ENCODE measurements at regions not wholly inside any gene's neighbourhood (a gene's known extent, or its start where the extent isn't known, plus 50 kb on each side); places are given as distances from the start of the nearest gene placed in this dataset.
A peak's percentile ranks its signal among the peaks of the same experiment; 100 is the strongest.

DNA sequence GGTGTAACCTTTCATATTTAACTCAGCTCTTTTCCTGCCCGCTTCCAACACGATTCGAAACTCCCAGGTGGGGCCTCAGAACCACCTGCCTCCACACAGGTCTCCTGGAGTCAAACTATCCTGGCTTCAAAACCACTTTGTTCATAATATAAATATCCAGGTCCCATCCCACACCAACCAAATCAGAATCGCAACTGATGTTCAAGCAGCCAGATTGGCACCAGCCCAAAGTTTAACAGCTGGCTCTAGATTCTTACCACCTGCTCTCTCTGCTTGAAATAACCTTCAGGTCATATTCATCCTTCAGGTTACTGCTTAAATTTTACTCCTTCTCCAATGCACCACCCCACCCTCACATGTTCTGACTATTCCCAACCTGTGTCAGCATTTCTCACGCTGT lies 231.4 kb upstream of the TRPM3 start:
- H4K20me1 ChIP-seq (ENCODE audit: insufficient read depth, poor library complexity, severe bottlenecking): no peaks in the 10 kb centered on the region
- 74% methylated on average over 5 of the region's 5 CpGs for WGBS (ENCODE audit: low lambda C conversion rate, missing lambda C conversion rate)
- no peak for DNase-seq (ENCODE audit: low spot score)

DNA sequence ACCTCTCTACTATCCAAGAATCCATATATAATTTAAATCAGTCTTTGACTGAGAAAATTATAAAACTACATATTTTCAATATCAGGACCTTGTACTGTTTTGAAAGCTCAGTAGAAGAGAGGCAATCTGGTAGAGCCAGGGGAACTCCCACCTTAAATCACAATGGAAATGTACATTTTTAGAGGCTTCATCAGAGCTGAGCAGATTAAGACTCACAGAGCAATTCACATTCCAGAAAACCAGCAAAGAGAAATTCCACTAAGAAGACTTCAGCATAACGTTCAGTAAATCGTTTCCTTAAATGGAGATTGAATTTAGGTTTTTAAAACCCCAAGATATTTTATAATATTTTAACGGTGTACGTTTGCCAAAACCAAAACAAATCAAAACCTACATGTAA lies 227.8 kb upstream of the TRPM3 start:
- Histone ChIP-seq H3K4me2 (no peak overlapping the region), H3K36me3 (replicated peaks; ENCODE audit: insufficient read depth, low read depth) (no peaks in the 10 kb centered on the region), H3K27me3 (no peaks in the 10 kb centered on the region), H3K4me3 (no peak overlapping the region), H4K20me1 (ENCODE audit: insufficient read depth, poor library complexity, severe bottlenecking) (no peaks in the 10 kb centered on the region), H3K4me1 (ENCODE audit: insufficient read depth) (no peaks in the 10 kb centered on the region), H3K9me2 (replicated peaks; ENCODE audit: insufficient read depth) (no peaks in the 10 kb centered on the region), H3K9me3 (ENCODE audit: low read depth) (no peaks in the 10 kb centered on the region), H3K79me2 (no peaks in the 10 kb centered on the region), H3K27ac (no peak overlapping the region), H2AFZ (no peak overlapping the region)
- DNase-seq (ENCODE audit: low spot score): no peak
- WGBS (ENCODE audit: low lambda C conversion rate, missing lambda C conversion rate): 83% methylated on average over 4 of the region's 4 CpGs
- TF ChIP-seq EZH2phosphoT487 (IDR thresholded peaks at IDR 0.05; ENCODE audit: low read depth, severe bottlenecking, unreplicated experiment) (no peak), EZH2 (IDR thresholded peaks at IDR 0.05; ENCODE audit: borderline replicate concordance) (no peak)
- TF ChIP-seq, protein P1, sequence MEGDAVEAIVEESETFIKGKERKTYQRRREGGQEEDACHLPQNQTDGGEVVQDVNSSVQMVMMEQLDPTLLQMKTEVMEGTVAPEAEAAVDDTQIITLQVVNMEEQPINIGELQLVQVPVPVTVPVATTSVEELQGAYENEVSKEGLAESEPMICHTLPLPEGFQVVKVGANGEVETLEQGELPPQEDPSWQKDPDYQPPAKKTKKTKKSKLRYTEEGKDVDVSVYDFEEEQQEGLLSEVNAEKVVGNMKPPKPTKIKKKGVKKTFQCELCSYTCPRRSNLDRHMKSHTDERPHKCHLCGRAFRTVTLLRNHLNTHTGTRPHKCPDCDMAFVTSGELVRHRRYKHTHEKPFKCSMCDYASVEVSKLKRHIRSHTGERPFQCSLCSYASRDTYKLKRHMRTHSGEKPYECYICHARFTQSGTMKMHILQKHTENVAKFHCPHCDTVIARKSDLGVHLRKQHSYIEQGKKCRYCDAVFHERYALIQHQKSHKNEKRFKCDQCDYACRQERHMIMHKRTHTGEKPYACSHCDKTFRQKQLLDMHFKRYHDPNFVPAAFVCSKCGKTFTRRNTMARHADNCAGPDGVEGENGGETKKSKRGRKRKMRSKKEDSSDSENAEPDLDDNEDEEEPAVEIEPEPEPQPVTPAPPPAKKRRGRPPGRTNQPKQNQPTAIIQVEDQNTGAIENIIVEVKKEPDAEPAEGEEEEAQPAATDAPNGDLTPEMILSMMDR (IDR thresholded peaks at IDR 0.05; ENCODE audit: poor library complexity): no peak

More for the DNA sequence above, 231.4 kb upstream of the TRPM3 start:
- H3K9me3 ChIP-seq (ENCODE audit: low read depth): no peaks in the 10 kb centered on the region
- H3K4me2 ChIP-seq: no peak overlapping the region
- no peaks in the 10 kb centered on the region for H3K79me2 ChIP-seq
- no peaks in the 10 kb centered on the region for H3K4me1 ChIP-seq (ENCODE audit: insufficient read depth)
- H2AFZ ChIP-seq: no peak overlapping the region
- no peak overlapping the region for H3K27ac ChIP-seq
- no peak overlapping the region for H3K4me3 ChIP-seq
- H3K36me3 ChIP-seq (replicated peaks; ENCODE audit: insufficient read depth, low read depth): no peaks in the 10 kb centered on the region
- TF ChIP-seq, protein P1 (IDR thresholded peaks at IDR 0.05; ENCODE audit: poor library complexity): no peak
- no peak for TF ChIP-seq EZH2 (IDR thresholded peaks at IDR 0.05; ENCODE audit: borderline replicate concordance)
- TF ChIP-seq EZH2phosphoT487 (IDR thresholded peaks at IDR 0.05; ENCODE audit: low read depth, severe bottlenecking, unreplicated experiment): no peak
- H3K27me3 ChIP-seq: no peaks in the 10 kb centered on the region
- H3K9me2 ChIP-seq (replicated peaks; ENCODE audit: insufficient read depth): no peaks in the 10 kb centered on the region

DNA sequence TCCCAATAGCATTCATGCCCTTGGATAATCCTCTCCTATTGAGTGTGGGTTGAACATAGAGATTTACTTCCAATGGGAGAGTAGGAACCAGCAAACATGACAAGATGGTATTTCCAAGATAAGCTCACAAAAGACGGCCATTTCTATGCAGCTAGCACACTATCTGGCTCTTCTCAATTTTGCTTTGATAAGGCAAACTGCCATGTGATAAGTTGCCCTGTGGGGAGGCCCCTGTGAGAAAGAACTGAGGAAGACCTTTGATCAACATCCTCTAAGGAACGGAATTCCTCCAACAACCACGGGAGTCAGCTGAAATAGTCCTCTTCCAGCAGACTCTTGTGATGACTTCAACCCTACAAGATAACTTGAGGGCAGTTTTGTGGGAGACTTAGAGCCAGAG lies 211.9 kb upstream of the TRPM3 start:
- H3K4me1 ChIP-seq (ENCODE audit: insufficient read depth): no peaks in the 10 kb centered on the region
- no peaks in the 10 kb centered on the region for H4K20me1 ChIP-seq (ENCODE audit: insufficient read depth, poor library complexity, severe bottlenecking)
- no peak overlapping the region for H3K27ac ChIP-seq
- TF ChIP-seq EZH2phosphoT487 (IDR thresholded peaks at IDR 0.05; ENCODE audit: low read depth, severe bottlenecking, unreplicated experiment) (no peak), EZH2 (IDR thresholded peaks at IDR 0.05; ENCODE audit: borderline replicate concordance) (no peak)
- TF ChIP-seq, protein P1 (IDR thresholded peaks at IDR 0.05; ENCODE audit: poor library complexity): no peak
- no peaks in the 10 kb centered on the region for H3K36me3 ChIP-seq (replicated peaks; ENCODE audit: insufficient read depth, low read depth)
- H3K4me3 ChIP-seq: no peak overlapping the region
- H3K79me2 ChIP-seq: no peaks in the 10 kb centered on the region
- H3K4me2 ChIP-seq: no peak overlapping the region
- peak; percentile 8 for DNase-seq (ENCODE audit: low spot score)
- H2AFZ ChIP-seq: no peak overlapping the region
- H3K9me3 ChIP-seq (ENCODE audit: low read depth): no peaks in the 10 kb centered on the region
- no peaks in the 10 kb centered on the region for H3K27me3 ChIP-seq
- 10% methylated on average over 3 of the region's 3 CpGs for WGBS (ENCODE audit: low lambda C conversion rate, missing lambda C conversion rate)
- no peaks in the 10 kb centered on the region for H3K9me2 ChIP-seq (replicated peaks; ENCODE audit: insufficient read depth)

DNA sequence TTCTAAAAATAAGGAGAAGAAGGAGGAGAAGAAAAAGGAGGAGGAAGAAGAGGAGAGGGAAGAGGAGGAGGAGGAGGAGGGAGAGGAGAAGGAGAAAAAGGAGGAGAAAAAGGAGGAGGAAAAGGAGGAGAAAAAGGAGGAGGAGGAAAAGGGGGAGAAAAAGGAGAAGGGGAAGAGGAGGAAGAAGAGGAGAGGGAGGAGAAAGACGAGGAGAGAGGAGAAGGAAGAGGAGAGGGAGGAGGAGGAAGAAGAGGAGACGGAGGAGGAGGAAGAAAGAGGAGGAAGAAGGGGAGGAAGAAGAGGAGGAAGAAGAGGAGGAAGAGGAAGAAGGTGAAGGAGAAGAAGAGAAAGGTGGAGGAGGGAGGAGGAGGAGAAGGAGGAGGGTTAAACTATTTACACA lies 210.2 kb upstream of the TRPM3 start:
- Histone ChIP-seq H3K27ac (no peak overlapping the region), H2AFZ (no peak overlapping the region), H3K4me1 (ENCODE audit: insufficient read depth) (no peaks in the 10 kb centered on the region), H4K20me1 (ENCODE audit: insufficient read depth, poor library complexity, severe bottlenecking) (no peaks in the 10 kb centered on the region), H3K4me3 (no peak overlapping the region), H3K36me3 (replicated peaks; ENCODE audit: insufficient read depth, low read depth) (no peaks in the 10 kb centered on the region), H3K9me2 (replicated peaks; ENCODE audit: insufficient read depth) (no peaks in the 10 kb centered on the region), H3K9me3 (ENCODE audit: low read depth) (no peaks in the 10 kb centered on the region), H3K27me3 (no peaks in the 10 kb centered on the region), H3K4me2 (no peak overlapping the region), H3K79me2 (no peaks in the 10 kb centered on the region)
- DNase-seq (ENCODE audit: low spot score): no peak
- WGBS (ENCODE audit: low lambda C conversion rate, missing lambda C conversion rate): 67% methylated on average over 1 of the region's 2 CpGs
- TF ChIP-seq, protein P1 (IDR thresholded peaks at IDR 0.05; ENCODE audit: poor library complexity): no peak
- TF ChIP-seq EZH2phosphoT487 (IDR thresholded peaks at IDR 0.05; ENCODE audit: low read depth, severe bottlenecking, unreplicated experiment) (no peak), EZH2 (IDR thresholded peaks at IDR 0.05; ENCODE audit: borderline replicate concordance) (no peak)

All from hepatocyte (in vitro differentiated cells).